Kidney (tissue), 13 donors: ENCODE measurements at regions not wholly inside any gene's neighbourhood (a gene's known extent, or its start where the extent isn't known, plus 50 kb on each side); places are given as distances from the start of the nearest gene placed in this dataset.

Source experiments
- DNase-seq, 5 donors: peaks; one replicate each; pipeline ENCODE4 v3.0.0-alpha.2; 2013 to 2020
- FAIRE-seq: peaks from 2 replicates; lab custom pipeline; 2012; peaks lifted over from hg19 to GRCh38; lab: Jason Lieb, UNC
- H3K27ac ChIP-seq, 2 donors: one replicate each; pipeline ENCODE4 v1.7.0; 2013; ENCODE audit warnings: low read depth in 2 of 2, low read length in 2 of 2, inconsistent platforms in 1 of 2
- H3K27me3 ChIP-seq: one replicate; pipeline ENCODE4 v1.7.1; 2013; ENCODE audit warnings: low read length, inconsistent platforms; ENCODE audit not compliant: control insufficient read depth, insufficient read depth
- H3K36me3 ChIP-seq, 3 donors: one replicate each; pipeline versions ENCODE4 v1.7.0 to v1.7.1; 2013; ENCODE audit warnings: low read length in 3 of 3, control low read depth in 1 of 3, inconsistent platforms in 1 of 3; ENCODE audit not compliant: insufficient read depth in 3 of 3, control insufficient read depth in 2 of 3
- H3K4me1 ChIP-seq, 3 donors: one replicate each; pipeline versions ENCODE4 v1.7.0 to v1.7.1; 2013; ENCODE audit warnings: low read length in 3 of 3, inconsistent platforms in 1 of 3, low read depth in 1 of 3; ENCODE audit not compliant: control insufficient read depth in 2 of 3, insufficient read depth in 2 of 3
- H3K4me3 ChIP-seq, 3 donors: one replicate each; pipeline versions ENCODE4 v1.7.0 to v1.8.1; 2013; ENCODE audit warnings: low read length in 3 of 3, control low read depth in 1 of 3, inconsistent platforms in 1 of 3
- H3K9ac ChIP-seq, 3 donors: one replicate each; pipeline versions ENCODE4 v1.7.0 to v1.7.1; 2013; ENCODE audit warnings: low read length in 3 of 3, control low read depth in 1 of 3, inconsistent platforms in 1 of 3
- H3K9me3 ChIP-seq, 3 donors: one replicate each; pipeline versions ENCODE4 v1.7.0 to v1.7.1; 2013; ENCODE audit warnings: low read length in 3 of 3, control low read depth in 1 of 3, inconsistent platforms in 1 of 3; ENCODE audit not compliant: control insufficient read depth in 2 of 3, insufficient read depth in 1 of 3
- intact Hi-C: fragments of 100-400 bp; cut with DNase I; formaldehyde crosslinking; loops from one replicate; pipeline ENCODE4 v1.11.1; 2022
- TF ChIP-seq, protein P1 (sequence below): IDR thresholded peaks from 3 replicates; pipeline ENCODE4 v1.5.1; 2012; ENCODE audit warnings: mild to moderate bottlenecking, moderate library complexity, borderline replicate concordance; ENCODE audit not compliant: insufficient read depth; ENCODE audit errors: extremely low read depth
- donor health status: control.
- donor health status: control.
- donor health status: control.
- donor health status: control.
- donor health status: control.
- donor health status: DM: yes; HTN: yes; CAD: no.
- donor health status: Normal renal cell carcinoma (clear cell type).

- TF ChIP-seq, protein P1, sequence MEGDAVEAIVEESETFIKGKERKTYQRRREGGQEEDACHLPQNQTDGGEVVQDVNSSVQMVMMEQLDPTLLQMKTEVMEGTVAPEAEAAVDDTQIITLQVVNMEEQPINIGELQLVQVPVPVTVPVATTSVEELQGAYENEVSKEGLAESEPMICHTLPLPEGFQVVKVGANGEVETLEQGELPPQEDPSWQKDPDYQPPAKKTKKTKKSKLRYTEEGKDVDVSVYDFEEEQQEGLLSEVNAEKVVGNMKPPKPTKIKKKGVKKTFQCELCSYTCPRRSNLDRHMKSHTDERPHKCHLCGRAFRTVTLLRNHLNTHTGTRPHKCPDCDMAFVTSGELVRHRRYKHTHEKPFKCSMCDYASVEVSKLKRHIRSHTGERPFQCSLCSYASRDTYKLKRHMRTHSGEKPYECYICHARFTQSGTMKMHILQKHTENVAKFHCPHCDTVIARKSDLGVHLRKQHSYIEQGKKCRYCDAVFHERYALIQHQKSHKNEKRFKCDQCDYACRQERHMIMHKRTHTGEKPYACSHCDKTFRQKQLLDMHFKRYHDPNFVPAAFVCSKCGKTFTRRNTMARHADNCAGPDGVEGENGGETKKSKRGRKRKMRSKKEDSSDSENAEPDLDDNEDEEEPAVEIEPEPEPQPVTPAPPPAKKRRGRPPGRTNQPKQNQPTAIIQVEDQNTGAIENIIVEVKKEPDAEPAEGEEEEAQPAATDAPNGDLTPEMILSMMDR, result no peak
- DNase-seq, result peak in 3 of 5 donors; percentile 9 to 58 (median 26)
- H3K27me3 ChIP-seq, result no peaks in the 10 kb centered on the region
These were observed 178.0 kb upstream of the PPP1R26 start for GRCh38 chr9:135301271-135302263.

DNA sequence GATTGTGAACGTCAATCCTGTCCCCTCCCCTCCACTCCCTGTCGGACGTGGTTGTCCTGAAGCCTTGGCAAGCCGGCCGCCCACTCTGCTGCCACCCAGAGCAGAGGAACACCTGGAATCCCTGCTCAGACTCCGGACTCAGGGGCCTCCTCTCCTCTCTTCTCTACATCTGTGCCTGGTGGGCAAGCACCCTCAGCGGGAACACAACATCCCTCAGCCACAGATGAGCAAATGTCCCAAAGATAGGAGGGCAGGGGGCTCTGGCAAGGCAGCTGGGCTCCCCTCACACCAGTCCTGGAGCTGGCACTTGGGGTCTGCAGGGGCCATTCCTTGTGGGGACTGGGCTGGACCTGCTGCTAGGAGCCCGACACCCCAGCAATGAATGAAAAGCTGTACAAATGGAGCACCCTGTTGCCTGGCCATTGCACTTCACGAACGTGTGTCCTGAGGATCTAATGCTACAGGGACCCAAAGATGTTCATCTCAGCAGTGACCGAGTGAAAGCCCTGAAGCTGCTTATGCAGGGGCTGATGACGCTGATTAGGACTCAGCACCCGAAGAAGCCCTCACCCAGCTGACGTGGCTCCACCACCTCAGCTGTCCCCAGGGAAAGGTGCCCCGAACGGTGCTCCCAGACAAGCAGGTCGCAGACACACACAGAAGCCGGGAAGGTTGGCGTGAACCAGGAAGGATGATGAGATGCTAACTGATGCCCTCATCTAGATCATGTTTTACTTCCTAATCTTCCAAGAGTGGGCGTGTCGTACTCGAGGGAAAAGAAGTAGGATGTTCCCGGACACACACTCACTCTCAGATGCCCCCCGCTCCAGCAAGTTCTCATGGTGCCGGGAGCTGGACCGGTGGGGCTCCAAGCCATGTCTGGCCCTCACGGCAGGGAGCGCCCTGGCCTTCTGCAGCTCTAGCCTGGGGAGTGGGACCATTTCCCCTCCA is 177.0 kb upstream of the PPP1R26 start:
- DNase-seq, result peak in 3 of 5 donors; percentile 6 to 49 (median 10)
- TF ChIP-seq, protein P1, result no peak
- intact Hi-C loops, result no loop called here

More at GRCh38 chr9:135301271-135302263, 178.0 kb upstream of the PPP1R26 start:
- Histone ChIP-seq H3K9me3 (no peaks in the 10 kb centered on the region), H3K4me3 (no peak overlapping the region), H3K4me1 (no peaks in the 10 kb centered on the region), H3K9ac (no peak overlapping the region), H3K27ac (no peak overlapping the region), H3K36me3 (no peaks in the 10 kb centered on the region)
- intact Hi-C loops, result no loop called here
- FAIRE-seq, result no peak

GRCh38 chr9:135303280-135303647 is 176.3 kb upstream of the PPP1R26 start:
- intact Hi-C loops, result no loop called here
- H3K27ac ChIP-seq, result no peak overlapping the region
- no peak for FAIRE-seq
- no peaks in the 10 kb centered on the region for H3K4me1 ChIP-seq
- DNase-seq, result peak in 1 of 5 donors; percentile 1
- TF ChIP-seq, protein P1, result no peak
- H3K9ac ChIP-seq, result no peak overlapping the region
- H3K36me3 ChIP-seq, result no peaks in the 10 kb centered on the region
- H3K27me3 ChIP-seq, result no peaks in the 10 kb centered on the region
- no peaks in the 10 kb centered on the region for H3K9me3 ChIP-seq
- H3K4me3 ChIP-seq, result no peak overlapping the region

More for the DNA sequence above, 177.0 kb upstream of the PPP1R26 start:
- H3K9me3 ChIP-seq, result no peaks in the 10 kb centered on the region
- H3K4me1 ChIP-seq, result no peaks in the 10 kb centered on the region
- H3K27ac ChIP-seq, result no peak overlapping the region
- no peak overlapping the region for H3K9ac ChIP-seq
- no peaks in the 10 kb centered on the region for H3K36me3 ChIP-seq
- no peaks in the 10 kb centered on the region for H3K27me3 ChIP-seq
- no peak for FAIRE-seq
- H3K4me3 ChIP-seq, result no peak overlapping the region
